Lower lobe of right lung (tissue), 2 donors: ENCODE measurements at regions not wholly inside any gene's neighbourhood (a gene's known extent, or its start where the extent isn't known, plus 50 kb on each side); places are given as distances from the start of the nearest gene placed in this dataset.

Experiments used
- ATAC-seq, 2 donors: fragments of 200-7000 bp; cut with Tn5 transposase; one replicate each; pipeline ENCODE4 v1.9.1; 2020 to 2022; ENCODE audit warnings: mild to moderate bottlenecking in 2 of 2, moderate library complexity in 2 of 2
- DNase-seq: peaks from one replicate; pipeline ENCODE4 v3.0.0-alpha.2; 2020
- H3K27ac ChIP-seq: fragments of 200-600 bp; one replicate; pipeline ENCODE4 v1.8.0; 2022
- H3K27me3 ChIP-seq: fragments of 200-600 bp; one replicate; pipeline ENCODE4 v1.8.0; 2022; ENCODE audit warnings: low read depth
- H3K36me3 ChIP-seq: fragments of 200-600 bp; one replicate; pipeline ENCODE4 v1.8.0; 2022; ENCODE audit warnings: mild to moderate bottlenecking
- H3K4me1 ChIP-seq: fragments of 200-600 bp; one replicate; pipeline ENCODE4 v1.8.0; 2022
- H3K4me3 ChIP-seq: fragments of 200-600 bp; one replicate; pipeline ENCODE4 v1.8.0; 2022; ENCODE audit warnings: mild to moderate bottlenecking
- H3K9me3 ChIP-seq: fragments of 200-600 bp; one replicate; pipeline ENCODE4 v1.8.0; 2022
- intact Hi-C: fragments of 100-400 bp; cut with DNase I; formaldehyde crosslinking; loops from one replicate; pipeline ENCODE4 v1.11.0; 2022
- TF ChIP-seq, protein P1 (sequence below): fragments of 200-600 bp; IDR thresholded peaks from one replicate; pipeline ENCODE4 v1.8.0; 2022; ENCODE audit warnings: antibody characterized with exemption, mild to moderate bottlenecking
- donor health status: DM: no; HTN: yes; CAD: no; lungs with severe emphysema.

DNA sequence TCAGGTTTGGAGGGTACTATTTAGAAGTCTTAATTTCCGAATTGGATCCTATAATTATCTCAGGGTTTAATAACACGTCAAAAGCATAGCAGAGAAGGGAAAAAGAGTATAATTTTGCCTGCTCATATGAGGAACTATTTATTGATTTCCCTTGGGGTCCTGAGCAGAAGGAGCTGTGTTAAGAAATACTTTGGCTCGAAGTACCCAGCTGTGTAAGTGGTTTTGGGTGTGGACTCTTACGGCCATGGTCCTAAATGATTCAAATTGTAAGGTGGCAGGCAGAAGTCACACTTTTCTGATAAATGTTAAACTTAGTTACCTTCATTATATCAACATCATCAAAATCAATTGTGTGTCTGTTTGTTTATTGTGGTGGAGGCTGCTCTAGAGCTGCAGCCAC is 190.4 kb downstream of the MTRR start:
- Histone ChIP-seq H3K4me3 (no peak overlapping the region), H3K27me3 (no peaks in the 10 kb centered on the region), H3K36me3 (no peaks in the 10 kb centered on the region), H3K27ac (no peak overlapping the region), H3K4me1 (no peaks in the 10 kb centered on the region), H3K9me3 (no peaks in the 10 kb centered on the region)
- intact Hi-C loops = no loop called here
- TF ChIP-seq, protein P1, sequence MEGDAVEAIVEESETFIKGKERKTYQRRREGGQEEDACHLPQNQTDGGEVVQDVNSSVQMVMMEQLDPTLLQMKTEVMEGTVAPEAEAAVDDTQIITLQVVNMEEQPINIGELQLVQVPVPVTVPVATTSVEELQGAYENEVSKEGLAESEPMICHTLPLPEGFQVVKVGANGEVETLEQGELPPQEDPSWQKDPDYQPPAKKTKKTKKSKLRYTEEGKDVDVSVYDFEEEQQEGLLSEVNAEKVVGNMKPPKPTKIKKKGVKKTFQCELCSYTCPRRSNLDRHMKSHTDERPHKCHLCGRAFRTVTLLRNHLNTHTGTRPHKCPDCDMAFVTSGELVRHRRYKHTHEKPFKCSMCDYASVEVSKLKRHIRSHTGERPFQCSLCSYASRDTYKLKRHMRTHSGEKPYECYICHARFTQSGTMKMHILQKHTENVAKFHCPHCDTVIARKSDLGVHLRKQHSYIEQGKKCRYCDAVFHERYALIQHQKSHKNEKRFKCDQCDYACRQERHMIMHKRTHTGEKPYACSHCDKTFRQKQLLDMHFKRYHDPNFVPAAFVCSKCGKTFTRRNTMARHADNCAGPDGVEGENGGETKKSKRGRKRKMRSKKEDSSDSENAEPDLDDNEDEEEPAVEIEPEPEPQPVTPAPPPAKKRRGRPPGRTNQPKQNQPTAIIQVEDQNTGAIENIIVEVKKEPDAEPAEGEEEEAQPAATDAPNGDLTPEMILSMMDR = no peak
- DNase-seq (no peak), ATAC-seq (no peak)

DNA sequence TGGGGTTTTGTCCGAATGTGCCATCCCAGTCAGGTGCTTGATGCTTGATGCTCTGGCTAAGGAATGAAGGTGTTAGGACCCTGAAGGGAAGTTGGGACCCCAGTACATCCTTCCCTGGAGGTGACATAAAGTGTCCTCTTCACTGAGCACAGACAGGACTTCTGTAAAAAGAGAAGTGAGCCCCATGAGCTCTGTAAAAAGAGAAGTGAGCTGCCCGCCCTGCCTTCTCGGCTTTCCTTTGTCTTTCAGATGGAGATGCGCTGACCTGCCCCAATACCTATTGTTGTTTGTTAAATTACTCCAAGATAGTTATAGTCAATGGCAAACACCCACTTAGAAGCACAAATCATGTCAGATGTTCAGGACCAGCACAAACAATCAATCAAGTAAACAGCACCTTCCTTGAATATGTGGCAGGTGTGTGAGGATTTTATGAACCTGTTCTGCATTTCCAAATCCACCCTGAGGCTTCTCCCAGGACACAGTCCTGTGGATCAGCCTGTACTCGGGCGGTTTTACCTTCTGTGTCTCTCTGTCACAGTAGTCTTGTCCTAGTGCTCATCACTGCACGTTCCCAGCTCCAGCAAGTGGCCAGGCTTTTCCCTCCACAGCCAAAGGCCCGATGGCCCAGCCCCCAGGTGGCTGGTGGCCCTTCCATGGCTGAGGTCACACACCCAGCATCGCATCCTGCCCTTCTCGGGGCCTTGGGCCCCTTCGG is 191.4 kb downstream of the MTRR start:
- Histone ChIP-seq H3K4me1 (no peaks in the 10 kb centered on the region), H3K27ac (no peak overlapping the region), H3K9me3 (no peaks in the 10 kb centered on the region), H3K36me3 (no peaks in the 10 kb centered on the region), H3K27me3 (no peaks in the 10 kb centered on the region), H3K4me3 (no peak overlapping the region)
- no peak for DNase-seq
- intact Hi-C loops = no loop called here
- no peak for ATAC-seq
- TF ChIP-seq, protein P1 = no peak

DNA sequence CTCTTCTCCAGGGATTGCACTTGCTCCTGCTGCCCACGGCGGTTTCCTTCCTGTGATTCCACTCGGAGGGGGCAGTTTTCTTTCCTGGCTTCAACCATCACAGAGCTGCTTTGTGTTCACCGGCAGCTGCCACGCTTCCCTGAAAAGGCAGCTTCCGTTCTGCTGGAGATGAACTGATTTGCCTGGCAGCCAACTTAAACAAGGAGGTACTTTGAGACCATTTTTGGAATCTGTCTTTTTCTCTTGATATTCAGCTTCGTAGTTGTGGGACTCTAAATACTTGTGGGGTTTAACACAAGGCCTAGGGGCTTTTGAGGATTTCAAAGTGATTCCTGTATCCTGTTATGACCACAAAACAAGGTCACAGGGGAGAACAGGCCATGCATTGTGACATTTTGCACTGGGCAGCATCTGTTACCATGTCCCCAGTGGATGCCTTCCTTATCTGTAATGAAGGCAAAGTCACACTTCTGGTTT is 192.0 kb downstream of the MTRR start:
- H3K27ac ChIP-seq = no peak overlapping the region
- ATAC-seq = no peak
- no peaks in the 10 kb centered on the region for H3K9me3 ChIP-seq
- no peaks in the 10 kb centered on the region for H3K4me1 ChIP-seq
- intact Hi-C loops = no loop called here
- no peak for DNase-seq
- TF ChIP-seq, protein P1 = no peak
- no peaks in the 10 kb centered on the region for H3K27me3 ChIP-seq
- no peak overlapping the region for H3K4me3 ChIP-seq
- no peaks in the 10 kb centered on the region for H3K36me3 ChIP-seq

DNA sequence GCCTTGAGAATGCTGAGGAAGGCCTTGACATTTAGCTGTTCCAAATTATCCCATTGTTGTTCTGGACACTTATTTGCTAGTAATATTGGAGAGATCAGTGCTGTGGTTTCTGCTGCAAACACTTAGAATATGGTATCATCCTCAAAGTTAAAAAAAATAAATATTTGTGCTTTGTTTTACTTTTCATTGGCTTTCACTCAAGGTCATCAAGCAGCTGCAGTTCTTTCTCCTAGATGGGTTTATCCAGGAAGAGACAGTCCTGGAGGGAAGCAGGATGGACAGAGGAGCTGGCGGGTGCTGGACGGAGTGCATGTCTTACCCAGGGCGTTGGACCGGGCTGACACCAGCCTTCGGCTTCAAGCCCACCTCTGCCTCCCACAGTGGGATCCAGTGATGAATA is 193.6 kb downstream of the MTRR start:
- no peaks in the 10 kb centered on the region for H3K4me1 ChIP-seq
- intact Hi-C loops = no loop called here
- no peak overlapping the region for H3K4me3 ChIP-seq
- no peak for ATAC-seq
- no peak overlapping the region for H3K27ac ChIP-seq
- no peaks in the 10 kb centered on the region for H3K27me3 ChIP-seq
- no peaks in the 10 kb centered on the region for H3K36me3 ChIP-seq
- TF ChIP-seq, protein P1 = no peak
- no peaks in the 10 kb centered on the region for H3K9me3 ChIP-seq
- no peak for DNase-seq

DNA sequence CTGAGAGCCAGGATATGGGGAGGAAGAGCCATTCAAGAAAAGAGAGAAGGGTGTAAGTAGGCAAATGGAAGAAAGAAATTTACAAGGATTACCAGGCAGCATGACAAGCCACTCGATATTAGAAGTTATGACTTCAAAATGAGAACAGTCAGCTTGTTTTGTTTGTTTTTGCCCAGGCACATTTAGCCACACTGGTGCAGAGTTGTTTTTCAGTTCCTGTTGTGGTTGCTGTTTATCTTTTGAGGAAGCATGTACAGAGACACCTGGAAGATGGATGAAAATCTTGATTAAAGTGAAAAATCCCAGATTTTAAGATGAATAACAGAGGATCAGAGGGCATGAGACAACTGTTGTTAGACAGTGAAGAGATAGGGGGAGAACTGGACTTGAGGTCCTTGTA is 199.1 kb downstream of the MTRR start:
- no peak overlapping the region for H3K27ac ChIP-seq
- no peak overlapping the region for H3K4me3 ChIP-seq
- H3K4me1 ChIP-seq = no peaks in the 10 kb centered on the region
- TF ChIP-seq, protein P1 = no peak
- H3K9me3 ChIP-seq = no peaks in the 10 kb centered on the region
- no peak for DNase-seq
- no peaks in the 10 kb centered on the region for H3K36me3 ChIP-seq
- no peak for ATAC-seq
- intact Hi-C loops = no loop called here
- H3K27me3 ChIP-seq = no peaks in the 10 kb centered on the region
